ENCODE measurements at regions not wholly inside any gene's neighbourhood (a gene's known extent, or its start where the extent isn't known, plus 50 kb on each side); places are given as distances from the start of the nearest gene placed in this dataset.
"Not testable (repeated sequence)": the region's sequence is repeated elsewhere in the genome, so short reads cannot be mapped to it uniquely, and the experiment has no call there.

DNA sequence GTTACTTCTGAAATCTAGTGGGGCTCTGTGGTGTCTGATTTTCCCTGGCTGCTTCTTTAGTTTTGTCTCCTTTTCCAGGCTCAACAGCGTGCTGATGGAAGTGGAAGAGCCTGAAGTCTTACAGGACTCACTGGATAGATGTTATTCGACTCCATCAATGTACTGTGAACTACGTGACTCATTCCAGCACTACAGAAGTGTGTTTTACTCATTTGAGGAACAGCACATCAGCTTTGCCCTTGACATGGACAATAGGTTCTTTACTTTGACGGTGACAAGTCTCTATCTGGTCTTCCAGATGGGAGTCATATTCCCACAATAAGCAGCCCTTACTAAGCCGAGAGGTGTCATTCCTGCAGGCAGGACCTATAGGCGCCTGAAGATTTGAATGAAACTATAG is 51.1 kb downstream of the NBPF8 start:
- not testable (repeated sequence) for DNase-seq

GRCh38 chr1:120477663-120478062 is 62.8 kb downstream of the NBPF8 start:
- peak in 2 of 56 donors; percentile 3 to 7 for DNase-seq

DNA sequence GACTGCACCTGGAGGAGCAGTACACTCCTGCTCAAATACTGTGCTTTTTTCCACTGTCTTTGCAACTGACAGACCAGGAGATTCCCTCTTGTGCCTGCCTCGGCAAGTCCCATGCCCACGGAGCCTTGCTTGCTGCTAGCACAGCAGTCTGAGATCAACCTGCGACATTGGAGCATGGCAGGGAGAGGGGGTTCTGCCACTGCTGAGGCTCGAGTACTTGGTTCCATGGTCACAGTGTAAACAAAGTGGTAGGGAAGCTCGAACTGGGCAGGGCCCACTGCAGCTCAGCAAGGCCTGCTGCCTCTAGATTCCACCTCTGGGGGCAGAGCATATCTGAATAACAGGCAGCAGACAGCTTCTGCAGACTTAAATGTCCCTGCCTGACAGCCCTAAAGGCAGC is 63.6 kb downstream of the NBPF8 start:
- DNase-seq = not testable (repeated sequence)

GRCh38 chr1:120487542-120487941 is 72.7 kb downstream of the NBPF8 start:
- DNase-seq = not testable (repeated sequence)

DNA sequence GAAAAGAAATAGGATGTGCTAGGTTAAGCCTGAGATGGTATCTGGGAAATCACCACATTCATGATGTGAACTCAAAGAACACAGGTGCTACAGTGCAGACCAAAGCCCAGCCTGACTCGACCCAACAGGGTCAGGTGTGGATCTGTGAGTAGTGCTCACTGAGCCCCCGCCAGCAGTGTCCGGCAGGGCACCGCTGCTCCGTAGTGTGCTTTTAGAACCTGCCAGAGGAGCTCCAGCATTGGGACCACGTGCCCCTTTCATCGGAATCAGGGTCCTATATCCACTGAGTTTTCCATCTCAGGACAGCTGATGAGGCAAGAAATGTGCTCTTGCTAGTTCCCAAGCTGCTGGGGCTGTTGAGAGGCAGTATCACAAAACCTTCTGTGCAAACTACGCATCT is 74.4 kb downstream of the NBPF8 start:
- not testable (repeated sequence) for DNase-seq

- DNase-seq = not testable (repeated sequence)
These were observed 82.3 kb downstream of the NBPF8 start for GRCh38 chr1:120497145-120497544.

DNA sequence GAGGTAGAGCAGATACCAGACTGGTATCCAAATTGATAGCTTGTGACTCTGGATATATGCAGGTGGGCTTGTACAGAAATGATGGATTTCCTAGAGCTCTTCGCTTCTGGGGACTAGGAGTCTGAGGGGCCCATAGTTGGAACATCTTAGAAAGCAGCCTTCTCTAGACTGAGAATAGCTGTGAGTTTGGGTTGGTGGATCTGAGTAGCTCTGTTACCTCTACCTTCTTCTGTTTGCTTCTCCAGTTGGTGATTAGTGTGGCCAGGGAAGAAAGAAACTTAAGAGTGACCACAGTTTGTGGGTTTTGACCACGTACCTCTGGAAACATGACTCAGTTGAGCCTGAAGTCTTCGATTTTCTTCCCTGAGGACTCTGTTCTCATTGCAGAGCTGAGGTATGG is 88.4 kb downstream of the NBPF8 start:
- not testable (repeated sequence) for DNase-seq

GRCh38 chr1:120506352-120506751 is 91.5 kb downstream of the NBPF8 start:
- not testable (repeated sequence) for DNase-seq

DNA sequence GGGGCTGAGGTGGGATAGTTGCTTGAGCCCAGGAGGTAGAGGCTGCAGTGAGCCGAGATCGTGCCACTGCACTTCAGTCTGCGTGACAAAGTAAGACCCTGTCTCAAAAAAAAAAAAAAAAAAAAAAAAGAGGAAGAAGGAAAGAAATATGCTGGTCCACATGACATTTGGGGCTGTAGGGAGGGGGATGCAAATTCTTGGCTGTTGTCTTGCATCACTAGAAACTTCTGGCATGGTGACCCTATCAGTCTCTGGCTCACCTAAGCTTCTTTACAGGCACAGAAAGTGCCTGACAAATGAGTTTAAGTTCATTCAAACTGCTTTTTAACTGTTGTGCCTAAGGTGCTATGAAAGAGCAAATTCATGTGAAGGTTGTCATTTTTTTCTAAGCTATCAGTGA is 93.5 kb downstream of the NBPF8 start:
- DNase-seq = not testable (repeated sequence)

- peak in 1 of 56 donors; percentile 1 for DNase-seq
These were observed 94.4 kb downstream of the NBPF8 start for GRCh38 chr1:120509258-120509657.

DNA sequence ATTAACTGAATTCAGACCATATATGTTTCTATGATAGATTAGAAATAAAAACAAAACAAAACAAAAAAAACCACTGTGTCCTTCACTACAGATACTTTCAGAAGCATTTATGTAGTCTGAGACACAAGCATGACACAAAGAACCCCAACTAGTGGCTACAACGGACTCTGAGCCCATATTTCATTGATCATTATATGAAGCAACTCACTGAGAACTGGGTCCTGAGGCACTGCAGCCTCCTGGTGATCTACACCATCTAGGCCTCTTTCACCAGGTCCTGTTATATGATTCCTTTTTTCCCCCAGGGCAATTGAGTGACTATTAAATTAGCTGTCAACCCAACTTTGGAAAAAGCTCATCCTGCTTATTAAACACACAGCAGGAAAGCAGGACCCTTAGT is 98.3 kb downstream of the NBPF8 start:
- DNase-seq = not testable (repeated sequence)

GRCh38 chr1:120513531-120513930 is 98.7 kb downstream of the NBPF8 start:
- DNase-seq = not testable (repeated sequence)

DNA sequence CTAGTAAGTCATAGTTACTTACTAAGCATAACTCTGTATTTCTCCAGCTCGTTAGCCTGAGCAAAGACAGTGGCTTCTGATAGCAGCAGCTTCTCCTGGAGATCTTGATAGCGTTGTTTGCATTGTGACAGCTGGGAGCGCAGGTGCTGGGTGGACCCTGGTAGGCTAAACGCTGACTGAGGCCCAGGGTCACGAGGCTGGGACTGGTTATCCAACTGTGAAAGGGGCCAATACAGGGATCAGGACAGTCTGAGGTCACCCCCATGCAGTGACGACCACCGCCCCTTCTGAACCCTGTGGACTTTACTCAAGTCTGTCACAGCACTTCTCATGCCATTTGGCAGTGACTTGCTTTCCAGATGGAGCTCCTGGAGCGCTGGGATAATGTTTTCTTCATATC is 104.4 kb downstream of the NBPF8 start:
- not testable (repeated sequence) for DNase-seq

DNA sequence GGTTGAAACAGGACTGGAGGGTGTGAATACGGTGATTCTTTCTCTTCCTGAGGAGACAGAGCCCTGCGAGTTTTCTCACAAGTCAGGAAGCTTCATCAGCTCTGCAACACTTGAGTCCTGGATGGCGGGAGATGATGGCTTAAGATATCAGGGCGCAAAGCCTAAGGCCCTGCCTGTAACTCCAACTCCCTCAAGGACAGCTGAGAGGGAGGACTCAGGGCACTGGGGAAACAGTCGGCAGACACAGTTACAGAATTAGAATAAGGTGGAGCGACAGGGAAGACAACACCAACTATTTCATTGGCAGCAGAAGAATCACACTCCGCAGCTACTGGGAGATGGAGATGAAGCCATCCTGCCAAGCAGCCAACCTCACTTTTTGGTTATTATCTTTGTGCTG is 109.6 kb downstream of the NBPF8 start:
- not testable (repeated sequence) for DNase-seq

DNA sequence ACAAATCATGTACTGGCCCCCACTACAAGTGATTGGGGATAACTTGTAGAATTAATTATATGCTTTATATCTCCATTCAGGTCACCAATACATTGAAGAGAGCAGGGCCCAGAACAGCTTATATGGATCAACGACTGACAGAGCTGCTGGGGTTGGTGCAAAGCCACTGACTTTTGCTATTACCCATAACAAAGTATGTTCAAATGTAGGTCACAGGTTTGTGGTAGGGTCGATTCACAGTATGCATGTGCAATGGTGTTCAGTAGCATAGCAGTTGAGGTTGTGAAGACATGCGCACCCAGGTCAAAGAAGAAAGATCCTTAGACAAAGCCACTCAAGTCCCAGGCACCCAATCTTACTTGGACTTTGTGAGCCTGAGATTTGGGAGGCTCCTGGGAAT is 110.6 kb downstream of the NBPF8 start:
- DNase-seq = not testable (repeated sequence)

- DNase-seq = peak in 1 of 56 donors; percentile 10
These were observed 114.7 kb downstream of the NBPF8 start for GRCh38 chr1:120529475-120530089.

DNA sequence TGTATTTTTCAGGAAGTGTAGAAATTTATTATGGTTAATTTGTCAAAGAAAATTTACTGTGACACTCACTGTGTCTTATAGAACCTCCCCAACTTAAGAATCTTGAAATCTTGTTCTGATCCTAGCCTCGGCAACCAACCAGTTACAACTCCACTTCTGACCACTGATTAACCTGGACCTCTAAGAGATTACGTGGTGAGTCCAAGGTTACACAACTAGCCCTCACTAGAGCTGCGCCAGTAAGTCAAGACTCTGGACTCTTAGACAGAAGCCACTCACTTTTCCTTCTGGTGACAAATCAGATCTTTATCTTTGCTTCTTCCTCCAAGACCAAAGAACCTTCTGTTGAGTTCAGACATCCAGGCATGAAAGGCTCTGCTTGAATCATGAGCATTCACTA is 116.6 kb downstream of the NBPF8 start:
- DNase-seq = not testable (repeated sequence)

GRCh38 chr1:120534361-120535047 is 119.7 kb downstream of the NBPF8 start:
- DNase-seq = not testable (repeated sequence)

DNA sequence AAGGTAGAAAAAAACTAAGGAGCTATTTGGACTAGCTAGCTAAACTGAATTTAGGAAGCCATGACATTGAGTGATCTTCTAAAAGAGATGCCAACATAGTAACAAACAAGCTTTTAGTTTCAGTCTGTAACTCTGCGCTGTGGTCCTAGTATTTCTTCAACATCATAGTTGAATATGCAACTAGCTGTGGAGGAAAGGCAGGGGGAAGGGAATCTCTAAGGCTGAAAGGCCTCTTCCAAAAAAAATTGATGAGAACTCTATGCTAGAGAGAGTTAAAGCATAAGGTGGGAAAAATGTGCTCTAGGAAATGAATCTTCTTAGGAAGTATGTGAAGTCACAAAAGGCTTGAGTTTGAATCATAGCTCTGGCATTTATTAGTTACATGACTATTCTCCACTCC is 120.2 kb downstream of the NBPF8 start:
- DNase-seq = not testable (repeated sequence)

DNA sequence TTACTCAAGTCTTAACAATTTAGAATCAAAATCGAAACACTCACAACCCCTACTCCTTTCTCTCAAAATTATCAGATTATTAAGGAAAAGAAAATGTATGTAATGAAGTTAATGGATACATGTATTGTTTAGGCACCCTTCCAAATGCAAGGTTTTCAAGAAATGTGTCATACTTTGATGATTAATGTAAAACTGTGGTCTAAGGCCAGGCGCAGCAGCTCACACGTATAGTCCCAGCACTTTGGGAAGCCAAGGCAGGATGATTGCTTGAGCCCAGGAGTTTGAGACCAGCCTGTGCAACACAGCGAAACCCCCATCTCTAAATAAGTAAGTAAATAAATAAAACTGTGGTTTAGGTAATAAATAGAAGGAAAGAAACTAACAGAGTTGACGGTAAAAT is 126.6 kb downstream of the NBPF8 start:
- DNase-seq = not testable (repeated sequence)

DNA sequence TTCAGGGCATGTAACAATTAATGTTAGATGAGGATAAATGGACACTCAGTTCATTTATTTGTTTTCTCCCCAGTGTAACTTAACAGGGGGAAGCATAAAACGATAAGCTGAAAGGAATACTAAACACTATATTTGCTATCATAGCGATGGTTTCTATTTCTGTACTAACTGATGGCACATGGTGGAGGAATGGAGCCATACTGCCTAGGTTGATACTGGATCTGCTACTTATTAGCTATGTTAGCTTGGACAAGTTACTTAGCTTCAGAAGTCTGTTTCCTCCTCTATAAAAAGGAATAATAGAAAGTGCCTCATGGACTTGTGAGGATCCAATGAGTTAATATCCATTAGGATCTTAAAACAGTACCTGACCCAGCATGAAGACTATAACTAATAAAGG is 127.5 kb downstream of the NBPF8 start:
- not testable (repeated sequence) for DNase-seq

GRCh38 chr1:120542940-120543339 is 128.1 kb downstream of the NBPF8 start:
- not testable (repeated sequence) for DNase-seq

GRCh38 chr1:120544434-120544833 is 129.6 kb downstream of the NBPF8 start:
- DNase-seq = not testable (repeated sequence)

Data from nucleus accumbens (tissue), 56 donors.